Renal cortical epithelial cell (primary cell): ENCODE measurements at regions not wholly inside any gene's neighbourhood (a gene's known extent, or its start where the extent isn't known, plus 50 kb on each side); places are given as distances from the start of the nearest gene placed in this dataset.

Experiments used
- DNase-seq: peaks from one replicate; pipeline ENCODE4 v3.0.0-alpha.2; 2011; ENCODE audit warnings: low read depth

- peak; percentile 24 for DNase-seq
These were observed 97.9 kb upstream of the PALS2 start for GRCh38 chr7:24475166-24475961.

- no peak for DNase-seq
These were observed 97.0 kb upstream of the PALS2 start for GRCh38 chr7:24476227-24476626.

- peak; percentile 98 for DNase-seq
These were observed 95.7 kb upstream of the PALS2 start for GRCh38 chr7:24477398-24478136.

DNA sequence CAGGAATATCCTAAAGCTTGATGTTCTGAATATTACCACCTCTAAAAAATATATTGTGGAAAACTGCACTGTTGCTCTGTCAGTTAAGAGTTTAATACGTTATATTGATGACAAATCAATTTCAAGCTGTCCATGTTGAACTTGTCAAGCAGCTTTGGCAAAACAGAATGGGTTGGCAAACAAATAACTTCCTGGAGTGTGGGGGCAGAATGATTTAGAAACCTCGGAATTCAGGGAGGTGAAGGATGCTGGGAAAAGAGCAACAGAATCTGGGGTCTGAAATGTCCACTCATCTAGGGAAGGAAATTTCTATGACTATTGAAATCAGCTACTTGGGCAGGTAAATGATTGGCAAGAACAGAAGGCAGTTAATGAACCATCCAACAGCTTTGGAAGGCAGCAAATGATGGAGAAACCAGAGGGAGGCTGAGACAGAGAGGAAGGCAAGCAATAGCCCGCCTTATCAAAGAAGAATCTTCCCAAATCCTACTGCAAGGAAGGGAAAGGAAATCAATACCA is 95.1 kb upstream of the PALS2 start:
- DNase-seq: peak; percentile 94

DNA sequence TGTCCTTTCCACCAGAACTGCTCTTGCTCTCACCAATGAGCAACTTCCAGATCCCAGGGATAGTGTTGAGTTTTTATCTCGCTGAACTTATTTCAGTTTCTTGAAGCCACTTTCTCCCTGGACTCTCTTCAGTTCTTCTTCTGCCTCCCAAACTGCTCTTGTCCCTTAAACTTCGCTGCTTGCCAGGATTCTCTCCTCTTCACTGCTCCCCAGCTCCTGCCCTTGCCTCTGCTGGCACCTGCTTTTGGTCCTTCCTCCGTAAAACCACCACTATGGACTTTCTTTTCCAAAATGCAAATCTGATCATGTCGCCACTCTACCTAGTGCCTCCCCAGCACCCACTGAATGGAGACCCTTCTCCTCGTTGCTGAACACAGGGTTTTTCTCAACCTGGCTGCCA is 92.8 kb upstream of the PALS2 start:
- DNase-seq: no peak

- DNase-seq: no peak
These were observed 89.4 kb upstream of the PALS2 start for GRCh38 chr7:24483804-24484203.

DNA sequence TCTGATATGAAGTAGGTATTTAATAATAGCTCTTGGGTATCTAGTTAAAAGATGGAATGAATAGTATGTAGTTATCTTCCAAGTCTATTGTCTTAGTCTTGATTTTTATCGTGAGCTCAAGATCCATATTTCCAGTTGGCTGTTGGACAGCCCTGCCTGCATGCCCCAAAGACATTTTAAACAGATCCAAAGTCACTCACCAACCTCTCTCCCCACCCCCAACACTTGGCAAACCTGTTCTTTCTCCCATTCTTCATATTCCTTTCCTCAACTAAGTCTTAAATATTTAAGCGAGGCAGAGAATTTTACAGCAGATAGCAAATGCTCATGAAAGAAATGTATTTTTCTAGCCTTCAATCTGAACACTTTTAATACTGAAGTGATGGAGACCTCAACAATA is 80.7 kb upstream of the PALS2 start:
- no peak for DNase-seq

- DNase-seq: no peak
These were observed 78.4 kb upstream of the PALS2 start for GRCh38 chr7:24494832-24495231.

DNA sequence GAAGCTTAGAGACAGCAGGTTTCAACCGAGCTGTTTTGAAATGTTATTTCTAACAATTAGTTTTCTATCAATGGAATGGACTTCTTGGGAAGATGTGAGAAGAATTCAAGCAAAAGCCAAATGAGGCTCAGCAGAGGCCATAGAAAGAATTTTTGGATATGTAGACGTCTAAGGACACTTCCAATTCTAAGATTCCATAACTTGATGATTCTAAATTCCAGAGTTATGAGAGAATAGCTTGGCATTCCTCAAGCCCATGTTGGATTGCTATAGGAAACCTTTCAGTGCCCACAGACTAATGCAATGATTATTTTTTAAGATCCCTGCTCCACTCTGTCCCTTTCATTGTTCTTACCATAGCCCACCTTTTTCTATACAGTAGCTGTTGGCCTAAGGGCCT is 77.2 kb upstream of the PALS2 start:
- no peak for DNase-seq

- no peak for DNase-seq
These were observed 74.8 kb upstream of the PALS2 start for GRCh38 chr7:24498439-24498838.

DNA sequence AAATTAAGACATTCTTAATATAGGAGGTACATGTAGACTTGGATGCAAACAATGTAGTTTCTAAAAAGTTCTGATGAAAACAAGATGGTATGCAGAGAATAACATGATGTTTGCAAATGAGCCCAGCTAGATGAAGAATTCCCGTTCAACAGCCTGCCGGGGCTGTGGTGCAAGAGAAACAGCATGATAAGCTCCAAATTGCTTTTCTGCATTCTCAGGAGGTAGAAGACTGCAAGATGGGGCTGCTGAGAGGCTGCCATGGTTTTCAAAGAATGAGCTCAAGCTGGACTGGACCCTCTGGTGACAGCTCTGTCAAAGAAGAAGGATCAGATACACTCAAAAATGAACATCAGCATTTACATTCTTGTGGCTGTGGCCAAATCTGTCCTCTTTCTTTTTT is 73.4 kb upstream of the PALS2 start:
- no peak for DNase-seq

GRCh38 chr7:24500599-24500998 is 72.7 kb upstream of the PALS2 start:
- DNase-seq: no peak

- DNase-seq: no peak
These were observed 72.2 kb upstream of the PALS2 start for GRCh38 chr7:24501009-24501408.

GRCh38 chr7:24501443-24502134 is 71.7 kb upstream of the PALS2 start:
- no peak for DNase-seq

DNA sequence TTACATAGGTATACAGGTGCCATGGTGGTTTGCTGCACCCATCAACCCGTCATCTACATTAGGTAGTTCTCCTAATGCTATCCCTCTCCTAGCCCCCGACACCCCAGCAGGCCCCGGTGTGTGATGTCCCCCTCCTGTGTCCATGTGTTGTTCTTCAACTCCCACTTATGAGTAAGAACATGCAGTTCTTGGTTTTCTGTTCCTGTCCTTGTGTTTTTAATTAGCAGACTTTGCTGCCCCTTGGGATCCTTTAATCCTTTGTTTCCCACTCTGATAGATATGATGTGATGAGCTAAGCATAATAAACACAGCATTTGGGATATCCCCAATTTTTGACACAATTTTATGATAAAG is 71.1 kb upstream of the PALS2 start:
- DNase-seq: no peak

DNA sequence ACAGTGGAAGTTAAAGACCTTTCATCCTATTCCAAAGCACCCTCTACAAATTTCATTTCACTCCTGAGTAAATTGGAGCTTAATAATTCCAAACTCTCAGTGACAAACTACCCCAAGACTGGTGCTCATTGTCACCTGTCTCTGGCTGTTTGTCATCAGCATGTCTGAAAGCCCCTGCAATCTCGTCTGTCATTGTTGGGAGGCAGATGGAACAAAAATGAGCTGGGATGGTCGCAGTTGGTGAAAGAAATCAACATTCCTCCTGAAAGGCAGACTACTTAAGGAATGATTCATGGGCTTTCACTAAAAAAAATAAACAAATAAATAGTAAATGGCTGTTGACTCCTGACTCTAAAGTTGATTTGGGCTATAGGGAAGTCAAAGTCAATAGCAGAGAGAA is 69.7 kb upstream of the PALS2 start:
- DNase-seq: no peak

DNA sequence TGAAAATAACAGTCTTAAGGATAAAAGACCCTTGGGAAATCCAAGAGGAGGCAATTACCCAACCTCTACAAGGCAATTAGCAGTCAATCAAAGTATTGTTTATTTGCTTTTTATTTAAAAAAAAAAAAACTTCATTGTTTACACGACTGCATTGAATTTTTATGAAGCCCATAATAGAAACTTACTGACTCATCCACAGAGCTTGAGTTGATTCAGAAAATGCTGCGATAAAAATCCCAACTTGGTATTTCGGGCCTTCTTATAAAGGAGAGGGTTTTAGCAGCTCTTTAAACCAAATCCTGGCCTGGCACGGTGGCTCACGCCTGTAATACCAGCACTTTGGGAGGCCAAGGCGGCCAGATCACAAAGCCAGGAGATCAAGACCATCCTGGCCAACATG is 69.2 kb upstream of the PALS2 start:
- no peak for DNase-seq

DNA sequence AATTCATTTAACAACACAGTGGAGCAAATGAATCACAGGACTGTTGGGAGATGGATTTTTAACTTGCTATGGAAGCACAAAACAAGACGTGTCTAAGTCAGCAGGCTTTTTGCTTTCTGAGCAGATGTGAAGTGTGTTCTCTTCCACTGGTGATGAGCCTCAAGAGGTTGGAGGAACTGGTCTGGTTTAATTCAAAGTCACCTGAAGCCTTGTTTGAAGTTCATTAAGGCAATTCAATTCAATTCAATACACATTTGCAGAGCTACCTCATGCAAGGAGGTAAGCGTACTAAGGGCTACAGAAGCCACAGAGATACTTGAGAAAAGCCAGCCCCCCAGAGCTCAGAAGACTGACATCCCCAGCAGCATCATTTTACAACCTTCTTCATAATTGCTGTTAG is 68.4 kb upstream of the PALS2 start:
- DNase-seq: no peak

GRCh38 chr7:24505968-24506367 is 67.3 kb upstream of the PALS2 start:
- DNase-seq: no peak

- DNase-seq: no peak
These were observed 64.9 kb upstream of the PALS2 start for GRCh38 chr7:24508316-24508715.

GRCh38 chr7:24510759-24511158 is 62.5 kb upstream of the PALS2 start:
- DNase-seq: peak; percentile 69

DNA sequence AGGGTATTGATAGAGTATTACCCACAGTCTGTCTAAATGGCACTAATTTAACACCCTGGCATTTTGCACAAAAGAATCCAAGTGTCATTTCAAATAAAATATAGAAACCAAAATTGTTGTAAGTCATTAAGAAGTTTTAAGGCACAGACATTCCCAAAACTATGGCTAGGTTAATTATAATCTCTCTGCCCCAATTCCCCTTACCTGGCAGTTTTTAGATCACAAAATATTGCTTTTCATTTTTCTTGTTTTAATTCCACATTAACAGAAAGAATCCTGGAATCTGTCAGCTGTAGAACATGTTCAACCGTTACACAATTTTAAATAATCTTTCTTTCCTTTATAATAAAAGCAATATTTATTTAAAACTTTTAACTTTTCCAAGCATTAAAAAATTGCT is 56.1 kb upstream of the PALS2 start:
- DNase-seq: no peak
